ENCODE measurements at regions not wholly inside any gene's neighbourhood (a gene's known extent, or its start where the extent isn't known, plus 50 kb on each side); places are given as distances from the start of the nearest gene placed in this dataset.
"Not testable (repeated sequence)": the region's sequence is repeated elsewhere in the genome, so short reads cannot be mapped to it uniquely, and the experiment has no call there.

GRCh38 chr1:98575955-98576354 lies 85.6 kb upstream of the SNX7 start:
- DNase-seq (ENCODE audit: low read depth, low spot score) = no peak

- DNase-seq (ENCODE audit: low read depth, low spot score) = no peak
Observed at GRCh38 chr1:98565951-98566350, 95.6 kb upstream of the SNX7 start.

GRCh38 chr1:98559291-98559690 lies 102.2 kb upstream of the SNX7 start:
- DNase-seq (ENCODE audit: low read depth, low spot score) = no peak

- DNase-seq (ENCODE audit: low read depth, low spot score) = no peak
Observed at GRCh38 chr1:98557895-98558294, 103.6 kb upstream of the SNX7 start.

GRCh38 chr1:98556521-98557158 lies 104.9 kb upstream of the SNX7 start:
- no peak for DNase-seq (ENCODE audit: low read depth, low spot score)

- DNase-seq (ENCODE audit: low read depth, low spot score) = no peak
Observed at GRCh38 chr1:98555814-98556213, 105.7 kb upstream of the SNX7 start.

GRCh38 chr1:98552576-98553074 lies 108.9 kb upstream of the SNX7 start:
- not testable (repeated sequence) for DNase-seq (ENCODE audit: low read depth, low spot score)

GRCh38 chr1:98550076-98550475 lies 111.4 kb upstream of the SNX7 start:
- DNase-seq (ENCODE audit: low read depth, low spot score) = no peak

- no peak for DNase-seq (ENCODE audit: low read depth, low spot score)
Observed at GRCh38 chr1:98546319-98546718, 115.2 kb upstream of the SNX7 start.

GRCh38 chr1:98538106-98538505 lies 123.4 kb upstream of the SNX7 start:
- no peak for DNase-seq (ENCODE audit: low read depth, low spot score)

- no peak for DNase-seq (ENCODE audit: low read depth, low spot score)
Observed at GRCh38 chr1:98523256-98523655, 138.3 kb upstream of the SNX7 start.

GRCh38 chr1:98516306-98516705 lies 145.2 kb upstream of the SNX7 start:
- DNase-seq (ENCODE audit: low read depth, low spot score) = no peak

GRCh38 chr1:98515744-98516143 lies 145.8 kb upstream of the SNX7 start:
- no peak for DNase-seq (ENCODE audit: low read depth, low spot score)

GRCh38 chr1:98512216-98512615 lies 149.3 kb upstream of the SNX7 start:
- DNase-seq (ENCODE audit: low read depth, low spot score) = not testable (repeated sequence)

GRCh38 chr1:98503771-98504170 lies 157.8 kb upstream of the SNX7 start:
- DNase-seq (ENCODE audit: low read depth, low spot score) = no peak

GRCh38 chr1:98502937-98503336 lies 158.6 kb upstream of the SNX7 start:
- no peak for DNase-seq (ENCODE audit: low read depth, low spot score)

GRCh38 chr1:98500324-98500723 lies 161.2 kb upstream of the SNX7 start:
- DNase-seq (ENCODE audit: low read depth, low spot score) = no peak

- no peak for DNase-seq (ENCODE audit: low read depth, low spot score)
Observed at GRCh38 chr1:98498651-98499050, 162.9 kb upstream of the SNX7 start.

GRCh38 chr1:98497497-98497896 lies 164.0 kb upstream of the SNX7 start:
- DNase-seq (ENCODE audit: low read depth, low spot score) = no peak

- DNase-seq (ENCODE audit: low read depth, low spot score) = no peak
Observed at GRCh38 chr1:98496256-98496995, 165.1 kb upstream of the SNX7 start.

GRCh38 chr1:98493469-98493868 lies 168.1 kb upstream of the SNX7 start:
- no peak for DNase-seq (ENCODE audit: low read depth, low spot score)

- DNase-seq (ENCODE audit: low read depth, low spot score) = no peak
Observed at GRCh38 chr1:98490099-98490498, 171.4 kb upstream of the SNX7 start.

- DNase-seq (ENCODE audit: low read depth, low spot score) = no peak
Observed at GRCh38 chr1:98487620-98488019, 173.9 kb upstream of the SNX7 start.

Data from smooth muscle cell of the brain vasculature (primary cell).